MM.1S (cell line): ENCODE measurements at regions not wholly inside any gene's neighbourhood (a gene's known extent, or its start where the extent isn't known, plus 50 kb on each side); places are given as distances from the start of the nearest gene placed in this dataset.

ENCODE experiments used
- DNase-seq: peaks from one replicate; pipeline ENCODE4 v3.0.0-alpha.2; 2015
- H2AFZ ChIP-seq: fragments of 300-600 bp; sonication (generic); 2 replicates; pipeline ENCODE4 v1.6.0; 2016; ENCODE audit warnings: antibody characterized with exemption, low read length
- H3F3A ChIP-seq: fragments of 300-600 bp; sonication (generic); 2 replicates; pipeline ENCODE4 v1.6.1; 2016; ENCODE audit warnings: mild to moderate bottlenecking, antibody characterized with exemption, low read length, moderate library complexity, mixed read lengths; ENCODE audit not compliant: insufficient read depth
- H3K27ac ChIP-seq: fragments of 300-600 bp; sonication (generic); 2 replicates; pipeline ENCODE4 v1.5.1; 2016; ENCODE audit warnings: mild to moderate bottlenecking, low read length
- H3K27me3 ChIP-seq: fragments of 300-600 bp; sonication (generic); replicated peaks from 2 replicates; pipeline ENCODE4 v1.6.0; 2016; ENCODE audit warnings: low read length; ENCODE audit not compliant: insufficient read depth
- H3K36me3 ChIP-seq: fragments of 300-600 bp; sonication (generic); replicated peaks from 2 replicates; pipeline ENCODE4 v1.6.1; 2016; ENCODE audit warnings: mild to moderate bottlenecking, low read length, mixed read lengths; ENCODE audit not compliant: insufficient read depth
- H3K4me1 ChIP-seq: fragments of 300-600 bp; sonication (generic); 2 replicates; pipeline ENCODE4 v1.6.1; 2016; ENCODE audit warnings: low read length, mixed read lengths
- H3K4me2 ChIP-seq: fragments of 300-600 bp; sonication (generic); 2 replicates; pipeline ENCODE4 v1.6.0; 2016; ENCODE audit warnings: low read depth, low read length
- H3K4me3 ChIP-seq: fragments of 300-600 bp; sonication (generic); 2 replicates; pipeline ENCODE4 v1.5.1; 2016; ENCODE audit warnings: low read length, mixed read lengths
- H3K79me2 ChIP-seq: fragments of 300-600 bp; sonication (generic); 2 replicates; pipeline ENCODE4 v1.6.1; 2016; ENCODE audit warnings: mixed run types, low read length, mixed read lengths
- H3K9ac ChIP-seq: fragments of 300-600 bp; sonication (generic); 2 replicates; pipeline ENCODE4 v1.6.1; 2016; ENCODE audit warnings: low read length, mixed read lengths
- H3K9me2 ChIP-seq: fragments of 300-600 bp; sonication (generic); replicated peaks from 2 replicates; pipeline ENCODE4 v1.6.1; 2016; ENCODE audit warnings: mild to moderate bottlenecking, low read length, mixed read lengths; ENCODE audit not compliant: insufficient read depth
- H3K9me3 ChIP-seq: fragments of 300-600 bp; sonication (generic); replicated peaks from 2 replicates; pipeline ENCODE4 v1.6.1; 2016; ENCODE audit warnings: mild to moderate bottlenecking, low read length, mixed read lengths; ENCODE audit not compliant: insufficient read depth
- H4K20me1 ChIP-seq: fragments of 300-600 bp; sonication (generic); 2 replicates; pipeline ENCODE4 v1.6.1; 2016; ENCODE audit warnings: mild to moderate bottlenecking, low read length, moderate library complexity, mixed read lengths; ENCODE audit not compliant: insufficient read depth
- CTCF ChIP-seq: fragments of 300-600 bp; sonication (generic); IDR thresholded peaks from 2 replicates; pipeline ENCODE4 v1.5.1; 2016; ENCODE audit warnings: antibody characterized with exemption, low read length, mixed read lengths
- EZH2 ChIP-seq: fragments of 300-600 bp; sonication (generic); optimal IDR thresholded peaks from 2 replicates; pipeline ENCODE3; 2017; ENCODE audit warnings: low read depth, mild to moderate bottlenecking, antibody characterized with exemption, low read length, mixed read lengths
- EZH2phosphoT487 ChIP-seq: fragments of 300-600 bp; sonication (generic); IDR thresholded peaks from 2 replicates; pipeline ENCODE4 v1.6.1; 2018; ENCODE audit warnings: antibody characterized with exemption, low read length

GRCh38 chr2:18219676-18220075 lies 340.8 kb downstream of the RDH14 start:
- no peak overlapping the region for H3K27ac ChIP-seq
- H2AFZ ChIP-seq = no peak overlapping the region
- H3K9me3 ChIP-seq = no peaks in the 10 kb centered on the region
- no peak for DNase-seq
- no peak overlapping the region for H3K9ac ChIP-seq
- H3K9me2 ChIP-seq = no peaks in the 10 kb centered on the region
- no peaks in the 10 kb centered on the region for H3K36me3 ChIP-seq
- H3K79me2 ChIP-seq = no peaks in the 10 kb centered on the region
- no peaks in the 10 kb centered on the region for H4K20me1 ChIP-seq
- H3K4me2 ChIP-seq = no peak overlapping the region
- no peaks in the 10 kb centered on the region for H3K27me3 ChIP-seq
- no peaks in the 10 kb centered on the region for H3K4me1 ChIP-seq
- TF ChIP-seq CTCF (no peak), EZH2 (no peak), EZH2phosphoT487 (no peak)
- no peaks in the 10 kb centered on the region for H3F3A ChIP-seq
- H3K4me3 ChIP-seq = no peak overlapping the region

GRCh38 chr2:18218160-18218933 lies 339.9 kb downstream of the KCNS3 start:
- Histone ChIP-seq H3K4me1 (no peaks in the 10 kb centered on the region), H3K36me3 (no peaks in the 10 kb centered on the region), H3K4me2 (no peak overlapping the region), H3K27ac (no peak overlapping the region), H2AFZ (no peak overlapping the region), H3K79me2 (no peaks in the 10 kb centered on the region), H4K20me1 (no peaks in the 10 kb centered on the region), H3K9me3 (no peaks in the 10 kb centered on the region), H3K9me2 (no peaks in the 10 kb centered on the region), H3F3A (no peaks in the 10 kb centered on the region), H3K4me3 (no peak overlapping the region), H3K9ac (no peak overlapping the region), H3K27me3 (no peaks in the 10 kb centered on the region)
- TF ChIP-seq EZH2 (no peak), EZH2phosphoT487 (no peak), CTCF (no peak)
- no peak for DNase-seq

DNA sequence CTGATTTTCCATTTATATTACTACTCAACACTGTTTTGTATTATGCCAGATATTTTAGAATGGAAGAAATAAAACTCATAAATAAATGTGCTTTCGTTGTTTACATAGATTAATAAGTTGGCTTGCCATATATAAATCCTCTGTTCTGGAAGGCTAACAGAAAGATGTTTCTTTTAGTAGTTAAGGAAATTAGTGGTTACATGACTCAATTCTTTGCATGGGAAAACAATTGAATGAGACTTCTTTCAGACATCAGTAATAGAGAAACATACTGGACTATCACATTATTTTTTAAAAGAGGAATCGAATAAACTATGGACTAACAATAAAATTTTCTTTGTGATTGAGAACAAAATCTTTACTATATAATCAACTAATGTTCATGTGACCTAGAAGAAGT lies 336.5 kb downstream of the KCNS3 start:
- Histone ChIP-seq H3K9ac (no peak overlapping the region), H3K79me2 (no peaks in the 10 kb centered on the region), H3K4me1 (0 out of 2 replicates have a peak, but pooled peaks cover 4% of the 10 kb centered on the region), H3K36me3 (no peaks in the 10 kb centered on the region), H3K27me3 (no peaks in the 10 kb centered on the region), H3K9me2 (no peaks in the 10 kb centered on the region), H3F3A (no peaks in the 10 kb centered on the region), H3K27ac (no peak overlapping the region), H3K9me3 (no peaks in the 10 kb centered on the region), H4K20me1 (no peaks in the 10 kb centered on the region), H3K4me3 (no peak overlapping the region), H3K4me2 (no peak overlapping the region), H2AFZ (no peak overlapping the region)
- no peak for DNase-seq
- TF ChIP-seq EZH2 (no peak), EZH2phosphoT487 (no peak)

DNA sequence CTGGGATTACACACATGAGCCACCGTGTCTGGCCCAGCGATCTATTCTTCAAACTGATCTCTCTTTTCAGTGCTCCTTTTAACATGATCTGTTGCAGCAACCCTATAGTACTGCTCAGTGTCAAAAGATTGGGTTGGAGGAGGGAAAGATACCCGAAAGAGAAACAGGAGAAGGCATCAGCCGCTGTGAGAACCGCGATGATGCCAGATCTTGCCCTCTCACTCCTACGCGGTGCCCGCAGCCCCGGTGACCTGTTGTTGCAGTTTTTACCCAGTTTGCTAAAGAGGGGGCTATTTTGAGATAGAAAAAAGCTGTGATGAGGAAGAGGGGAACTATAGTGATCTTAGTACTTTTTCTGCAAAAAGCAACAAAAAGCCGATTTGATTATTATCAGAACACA lies 335.5 kb downstream of the KCNS3 start:
- TF ChIP-seq CTCF (no peak), EZH2 (no peak), EZH2phosphoT487 (no peak)
- Histone ChIP-seq H3K79me2 (no peaks in the 10 kb centered on the region), H3K36me3 (no peaks in the 10 kb centered on the region), H3K9ac (no peak overlapping the region), H3K9me2 (no peaks in the 10 kb centered on the region), H3K9me3 (no peaks in the 10 kb centered on the region), H2AFZ (no peak overlapping the region), H3K4me2 (no peak overlapping the region), H3F3A (no peaks in the 10 kb centered on the region), H3K4me1 (peaks cover 11% of the 10 kb centered on the region), H3K27me3 (no peaks in the 10 kb centered on the region), H4K20me1 (no peaks in the 10 kb centered on the region), H3K27ac (no peak overlapping the region), H3K4me3 (no peak overlapping the region)
- no peak for DNase-seq
